Stomach (tissue), 8 donors: ENCODE measurements at regions not wholly inside any gene's neighbourhood (a gene's known extent, or its start where the extent isn't known, plus 50 kb on each side); places are given as distances from the start of the nearest gene placed in this dataset.

Source experiments
- DNase-seq, 2 donors: peaks; one replicate each; pipeline versions ENCODE4 v3.0.0 to v3.0.0-alpha.2; 2013 to 2019
- H3K27ac ChIP-seq, 5 donors: fragments of 200-600 bp in 4 of 5; sonication (generic) in 4 of 5; one replicate each; pipeline ENCODE4 v1.5.1; 2013 to 2019; ENCODE audit warnings: mild to moderate bottlenecking in 1 of 5, moderate library complexity in 1 of 5
- H3K27me3 ChIP-seq, 3 donors: fragments of 200-600 bp; sonication (generic); one replicate each; pipeline ENCODE4 v1.5.1; 2017 to 2019; ENCODE audit warnings: mixed run types in 1 of 3
- H3K36me3 ChIP-seq, 4 donors: fragments of 200-600 bp; sonication (generic); 1 replicate in 3 of 4; 2 replicates in 1 of 4; pipeline ENCODE4 v1.5.1; 2016 to 2019
- H3K4me1 ChIP-seq, 4 donors: fragments of 200-600 bp; sonication (generic); one replicate each; pipeline ENCODE4 v1.5.1; 2016 to 2019
- H3K4me3 ChIP-seq, 4 donors: fragments of 200-600 bp; sonication (generic) in 3 of 4; one replicate each; pipeline ENCODE4 v1.5.1; 2016 to 2019; ENCODE audit warnings: mild to moderate bottlenecking in 1 of 4
- H3K9me3 ChIP-seq, 4 donors: fragments of 200-600 bp; sonication (generic); one replicate each; pipeline ENCODE4 v1.5.1; 2016 to 2019
- CTCF ChIP-seq, 7 experiments: fragments of 450-650 bp in 4 of 7; fragments of 200-600 bp in 3 of 7; sonication (generic) in 3 of 7; IDR thresholded peaks; one replicate each; pipeline ENCODE4 v1.5.1; 2016 to 2019; ENCODE audit warnings: antibody characterized with exemption in 7 of 7, control low read depth in 2 of 7, mild to moderate bottlenecking in 1 of 7
- EP300 ChIP-seq: sonication (generic); formaldehyde crosslinking; IDR thresholded peaks from one replicate; pipeline ENCODE4 v1.6.1; 2017; ENCODE audit warnings: antibody characterized with exemption
- POLR2A ChIP-seq, 4 donors: fragments of 450-650 bp; IDR thresholded peaks; one replicate each; pipeline ENCODE4 v1.6.1; 2016; ENCODE audit warnings: antibody characterized with exemption in 4 of 4, control low read depth in 2 of 4, mild to moderate bottlenecking in 1 of 4, moderate library complexity in 1 of 4
- POLR2AphosphoS5 ChIP-seq, 3 donors: sonication (generic); formaldehyde crosslinking; IDR thresholded peaks; one replicate each; pipeline ENCODE4 v1.6.1; 2016; ENCODE audit warnings: antibody characterized with exemption in 3 of 3
- WGBS, 5 donors: extraction: QIAGEN DNeasy Blood & Tissue Kit in 3 of 5; methylation state at CpG; one replicate each; pipeline versions ENCODE4 v1.1.5 to v1.1.7; 2013 to 2018; 5-methylcytosine and 5-hydroxymethylcytosine counted together
- intact Hi-C: fragments of 100-400 bp; cut with DNase I; formaldehyde crosslinking; loops from one replicate; pipeline ENCODE4 v1.15.1; 2023; ENCODE audit warnings: low total_unique reads
- donor health status: healthy with polysubstance abuse.
- donor health status: Bipolar disorder and iron deficiency.
- donor health status: healthy.

DNA sequence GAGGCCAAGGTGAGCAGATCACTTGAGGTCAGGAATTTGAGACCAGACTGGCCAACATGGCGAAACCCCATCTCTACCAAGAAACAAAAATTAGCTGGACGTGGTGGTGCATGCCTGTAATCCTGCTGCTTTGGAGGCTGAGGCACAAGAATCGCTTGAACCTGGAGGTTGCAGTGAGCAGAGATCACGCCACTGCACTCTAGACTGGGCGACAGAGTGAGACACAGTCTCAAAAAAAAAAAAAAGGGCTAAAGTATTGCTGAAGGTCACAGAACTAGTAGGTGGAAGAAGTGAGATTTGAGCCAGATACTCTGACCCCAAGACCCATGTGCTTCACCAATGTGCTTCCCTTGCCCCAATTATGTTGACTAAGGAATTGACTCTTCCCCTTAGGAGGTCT lies 112.0 kb downstream of the NPIPB5 start:
- no peak overlapping the region for H3K27ac ChIP-seq
- H3K9me3 ChIP-seq = no peaks in the 10 kb centered on the region
- 78 to 91% (median 86%) methylated on average over 5 of the region's 5 CpGs for whole genome bisulfite sequencing, 5 donors
- no peak for TF ChIP-seq CTCF (IDR thresholded peaks at IDR 0.05)
- TF ChIP-seq POLR2A (IDR thresholded peaks at IDR 0.05) = no peak
- no peak for TF ChIP-seq EP300
- TF ChIP-seq POLR2AphosphoS5 (IDR thresholded peaks at IDR 0.05) = no peak
- H3K4me1 ChIP-seq = no peaks in the 10 kb centered on the region
- intact Hi-C loops = no loop called here
- H3K36me3 ChIP-seq = no peaks in the 10 kb centered on the region
- no peak overlapping the region for H3K4me3 ChIP-seq
- H3K27me3 ChIP-seq = peaks cover 0 to 57% (median 29%) of the 10 kb centered on the region in 3 donors
- DNase-seq = no peak

DNA sequence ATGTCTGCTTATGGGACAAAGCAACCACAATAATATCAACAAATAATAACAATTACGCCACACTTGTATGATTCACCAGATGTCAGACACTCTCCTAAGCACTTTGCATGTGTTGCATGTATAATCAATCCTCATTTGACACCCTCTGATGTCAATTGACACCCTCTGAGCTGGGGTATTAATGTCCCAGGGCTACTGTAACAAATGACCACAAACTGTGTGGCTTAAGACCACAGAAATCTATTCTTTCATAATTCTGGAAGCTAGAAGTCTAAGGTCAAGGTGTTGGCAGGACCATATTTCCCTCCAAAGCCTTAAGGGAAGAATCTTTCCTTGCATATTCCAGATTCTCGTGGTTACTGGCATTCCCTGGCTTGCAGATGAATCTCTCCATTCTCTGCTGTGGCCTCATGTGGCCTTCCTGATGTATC lies 112.7 kb downstream of the NPIPB5 start:
- no peak overlapping the region for H3K27ac ChIP-seq
- 71 to 80% (median 73%) methylated on average over 2 of the region's 2 CpGs for WGBS, 5 donors
- no peaks in the 10 kb centered on the region for H3K4me1 ChIP-seq
- no peaks in the 10 kb centered on the region for H3K36me3 ChIP-seq
- DNase-seq = no peak
- no peaks in the 10 kb centered on the region for H3K9me3 ChIP-seq
- H3K4me3 ChIP-seq = no peak overlapping the region
- no peak for TF ChIP-seq EP300
- no peak for TF ChIP-seq POLR2AphosphoS5 (IDR thresholded peaks at IDR 0.05)
- no peak for TF ChIP-seq CTCF (IDR thresholded peaks at IDR 0.05)
- no peak for TF ChIP-seq POLR2A (IDR thresholded peaks at IDR 0.05)
- intact Hi-C loops = no loop called here
- H3K27me3 ChIP-seq = peaks cover 0 to 57% (median 29%) of the 10 kb centered on the region in 3 donors

DNA sequence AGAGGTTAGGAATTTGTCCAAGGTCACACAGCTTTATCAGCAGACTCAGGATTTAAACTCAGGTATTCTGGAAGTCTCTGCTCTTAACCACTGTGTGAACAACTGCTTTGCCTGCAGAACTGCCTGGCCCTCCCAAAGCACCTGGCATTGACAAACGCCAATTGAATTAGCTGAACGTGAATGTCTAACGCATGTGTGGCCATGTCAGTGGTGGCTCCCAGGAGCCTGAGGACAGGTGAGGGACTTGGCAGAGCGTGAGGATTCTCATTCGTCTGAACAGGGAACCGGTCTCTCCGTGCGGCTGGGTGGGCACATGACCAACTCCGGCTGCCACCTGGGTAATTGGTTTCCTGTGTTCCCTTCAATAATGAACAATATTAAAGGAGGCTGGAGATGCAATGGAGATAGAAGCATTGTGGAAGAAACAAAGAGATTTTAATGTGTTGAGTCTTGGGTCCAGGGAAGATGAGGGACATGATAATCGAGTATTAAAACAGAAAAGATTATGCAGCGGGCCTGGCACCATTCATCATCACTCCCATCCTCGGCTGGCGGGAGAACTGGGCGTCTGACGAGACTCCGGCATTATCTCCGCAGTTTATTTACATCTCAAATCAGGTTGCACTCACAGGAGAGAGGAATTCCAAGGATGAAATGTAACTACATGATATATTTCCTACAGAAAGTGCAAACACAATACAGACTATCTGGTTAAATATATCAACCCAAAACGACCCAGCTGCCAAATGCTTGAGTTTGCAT lies 113.5 kb downstream of the NPIPB5 start:
- H3K27me3 ChIP-seq = peaks cover 0 to 52% (median 29%) of the 10 kb centered on the region in 3 donors
- no peak overlapping the region for H3K27ac ChIP-seq
- no peaks in the 10 kb centered on the region for H3K4me1 ChIP-seq
- H3K4me3 ChIP-seq = no peak overlapping the region
- intact Hi-C loops = no loop called here
- no peaks in the 10 kb centered on the region for H3K36me3 ChIP-seq
- H3K9me3 ChIP-seq = no peaks in the 10 kb centered on the region
- TF ChIP-seq EP300 (no peak), POLR2AphosphoS5 (IDR thresholded peaks at IDR 0.05) (no peak), POLR2A (IDR thresholded peaks at IDR 0.05) (no peak), CTCF (IDR thresholded peaks at IDR 0.05) (no peak)
- 55 to 64% (median 62%) methylated on average over 18 of the region's 18 CpGs for WGBS, 5 donors
- DNase-seq = no peak

DNA sequence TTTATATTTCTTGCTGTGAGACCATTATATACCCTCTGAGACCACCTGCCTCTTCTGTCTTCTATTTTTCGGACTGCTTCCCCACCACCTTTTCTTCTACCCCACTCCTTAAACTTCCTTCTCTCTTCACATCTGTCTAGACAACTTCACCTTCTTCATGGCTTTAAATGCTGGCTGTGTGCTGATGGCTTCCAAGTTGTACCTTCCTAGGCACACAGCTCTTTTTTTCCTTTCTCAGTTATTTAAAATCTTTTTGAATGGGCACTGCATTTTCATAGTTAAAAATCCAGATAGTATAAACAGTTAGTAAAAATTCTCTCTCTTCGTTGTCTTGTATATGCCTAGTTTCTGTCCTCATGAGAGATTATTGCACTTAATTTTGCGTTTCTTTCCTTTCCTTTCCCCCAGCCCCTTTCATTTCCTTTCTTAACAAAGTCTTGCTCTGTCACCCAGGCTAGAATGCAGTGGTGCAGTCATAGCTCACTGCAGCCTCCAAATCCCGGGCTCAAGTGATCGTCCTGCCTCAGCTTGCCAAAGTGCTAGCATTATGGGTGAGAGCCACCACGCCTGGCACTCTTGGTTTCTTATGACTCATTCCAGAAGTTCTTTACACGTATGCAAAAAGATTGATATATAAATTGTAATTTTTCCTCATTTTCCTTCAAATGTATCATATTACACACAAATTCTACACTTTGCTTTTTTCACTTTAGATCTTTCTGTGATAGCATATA lies 114.3 kb downstream of the NPIPB5 start:
- no peak for DNase-seq
- Histone ChIP-seq H3K27ac (no peak overlapping the region), H3K4me1 (no peaks in the 10 kb centered on the region), H3K4me3 (no peak overlapping the region), H3K27me3 (peaks cover 0 to 52% (median 27%) of the 10 kb centered on the region in 3 donors), H3K9me3 (no peaks in the 10 kb centered on the region), H3K36me3 (no peaks in the 10 kb centered on the region)
- intact Hi-C loops = no loop called here
- TF ChIP-seq POLR2AphosphoS5 (IDR thresholded peaks at IDR 0.05) (no peak), CTCF (IDR thresholded peaks at IDR 0.05) (no peak), EP300 (no peak), POLR2A (IDR thresholded peaks at IDR 0.05) (no peak)
- WGBS, 5 donors = 71 to 78% (median 77%) methylated on average over 7 of the region's 7 CpGs
